ENCODE measurements at regions not wholly inside any gene's neighbourhood (a gene's known extent, or its start where the extent isn't known, plus 50 kb on each side); places are given as distances from the start of the nearest gene placed in this dataset.

DNA sequence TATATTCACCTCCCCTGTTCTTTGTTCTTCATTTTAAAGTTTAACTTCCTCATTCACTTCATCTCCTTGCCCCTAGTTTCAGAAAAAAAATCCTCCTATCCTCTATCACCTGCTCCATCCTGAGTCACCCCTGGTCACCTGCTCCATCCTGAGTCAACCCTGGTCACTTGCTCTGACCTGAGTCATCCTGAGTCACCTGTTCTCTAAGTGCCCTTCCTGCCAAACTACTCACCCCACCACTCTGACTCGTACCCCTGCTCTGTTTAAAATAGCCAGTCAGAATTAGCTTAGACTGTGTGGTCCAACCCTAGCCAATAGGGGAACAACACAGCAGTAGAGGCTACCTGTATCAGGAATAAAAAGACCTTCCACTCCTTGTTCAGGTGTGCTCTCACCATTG is 716.9 kb downstream of the ZBBX start:
- Histone ChIP-seq H3K4me1 (no peaks in the 10 kb centered on the region), H3K4me3 (no peak overlapping the region), H3K9ac (no peak overlapping the region), H2AFZ (replicated peaks) (no peak overlapping the region), H3K27ac (no peak overlapping the region), H4K20me1 (ENCODE audit: low read depth) (no peaks in the 10 kb centered on the region), H3K36me3 (no peaks in the 10 kb centered on the region), H3K9me3 (ENCODE audit: low read depth) (no peaks in the 10 kb centered on the region), H3K27me3 (no peaks in the 10 kb centered on the region), H3K79me2 (ENCODE audit: low read depth) (no peaks in the 10 kb centered on the region), H3F3A (ENCODE audit: low read depth) (no peaks in the 10 kb centered on the region), H3K4me2 (no peak overlapping the region)
- Mint-ChIP-seq H3K27me3 (ENCODE audit: insufficient read depth, low read depth) (no peaks in the 10 kb centered on the region), H3K4me3 (no peak overlapping the region), H3K4me1 (no peaks in the 10 kb centered on the region), H3K9me3 (peaks cover 6% of the 10 kb centered on the region), H3K27ac (no peak overlapping the region), H3K36me3 (no peaks in the 10 kb centered on the region)
- DNase-seq (ENCODE audit: low spot score) = no peak
- TF ChIP-seq EZH2phosphoT487 (IDR thresholded peaks at IDR 0.05) (no peak), EZH2 (IDR thresholded peaks at IDR 0.05) (no peak)
- TF ChIP-seq, protein P1, sequence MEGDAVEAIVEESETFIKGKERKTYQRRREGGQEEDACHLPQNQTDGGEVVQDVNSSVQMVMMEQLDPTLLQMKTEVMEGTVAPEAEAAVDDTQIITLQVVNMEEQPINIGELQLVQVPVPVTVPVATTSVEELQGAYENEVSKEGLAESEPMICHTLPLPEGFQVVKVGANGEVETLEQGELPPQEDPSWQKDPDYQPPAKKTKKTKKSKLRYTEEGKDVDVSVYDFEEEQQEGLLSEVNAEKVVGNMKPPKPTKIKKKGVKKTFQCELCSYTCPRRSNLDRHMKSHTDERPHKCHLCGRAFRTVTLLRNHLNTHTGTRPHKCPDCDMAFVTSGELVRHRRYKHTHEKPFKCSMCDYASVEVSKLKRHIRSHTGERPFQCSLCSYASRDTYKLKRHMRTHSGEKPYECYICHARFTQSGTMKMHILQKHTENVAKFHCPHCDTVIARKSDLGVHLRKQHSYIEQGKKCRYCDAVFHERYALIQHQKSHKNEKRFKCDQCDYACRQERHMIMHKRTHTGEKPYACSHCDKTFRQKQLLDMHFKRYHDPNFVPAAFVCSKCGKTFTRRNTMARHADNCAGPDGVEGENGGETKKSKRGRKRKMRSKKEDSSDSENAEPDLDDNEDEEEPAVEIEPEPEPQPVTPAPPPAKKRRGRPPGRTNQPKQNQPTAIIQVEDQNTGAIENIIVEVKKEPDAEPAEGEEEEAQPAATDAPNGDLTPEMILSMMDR (IDR thresholded peaks at IDR 0.05) = no peak

DNA sequence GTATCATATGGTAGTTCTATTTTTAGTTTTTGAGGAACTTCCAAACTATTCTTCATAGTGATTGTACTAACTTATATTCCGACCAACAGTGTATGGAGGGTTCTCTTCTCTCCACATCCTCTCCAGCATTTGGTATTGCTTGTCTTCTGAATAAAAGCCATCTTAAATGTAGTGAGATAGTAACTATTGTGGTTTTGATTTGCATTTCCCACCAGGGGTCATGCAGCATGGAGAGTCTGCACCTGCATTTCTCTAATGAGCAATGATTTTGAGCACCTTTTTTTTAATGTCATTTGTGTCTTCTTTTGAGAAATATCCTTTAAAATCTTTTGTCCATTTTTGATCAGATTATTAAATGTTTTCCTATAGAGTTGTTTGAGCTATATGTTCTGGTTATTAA is 718.5 kb downstream of the ZBBX start:
- no peaks in the 10 kb centered on the region for H3K27me3 Mint-ChIP-seq (ENCODE audit: insufficient read depth, low read depth)
- Histone ChIP-seq H4K20me1 (ENCODE audit: low read depth) (no peaks in the 10 kb centered on the region), H3K27me3 (no peaks in the 10 kb centered on the region), H3K9ac (no peak overlapping the region), H3K4me3 (no peak overlapping the region), H3K4me1 (no peaks in the 10 kb centered on the region), H3F3A (ENCODE audit: low read depth) (no peaks in the 10 kb centered on the region), H3K27ac (no peak overlapping the region), H3K4me2 (no peak overlapping the region), H3K79me2 (ENCODE audit: low read depth) (no peaks in the 10 kb centered on the region), H3K36me3 (no peaks in the 10 kb centered on the region), H2AFZ (replicated peaks) (no peak overlapping the region), H3K9me3 (ENCODE audit: low read depth) (no peaks in the 10 kb centered on the region)
- no peaks in the 10 kb centered on the region for H3K4me1 Mint-ChIP-seq
- no peaks in the 10 kb centered on the region for H3K36me3 Mint-ChIP-seq
- peaks cover 6% of the 10 kb centered on the region for H3K9me3 Mint-ChIP-seq
- no peak overlapping the region for H3K27ac Mint-ChIP-seq
- DNase-seq (ENCODE audit: low spot score) = no peak
- H3K4me3 Mint-ChIP-seq = no peak overlapping the region
- TF ChIP-seq, protein P1 (IDR thresholded peaks at IDR 0.05) = no peak
- no peak for TF ChIP-seq EZH2 (IDR thresholded peaks at IDR 0.05)
- no peak for TF ChIP-seq EZH2phosphoT487 (IDR thresholded peaks at IDR 0.05)

DNA sequence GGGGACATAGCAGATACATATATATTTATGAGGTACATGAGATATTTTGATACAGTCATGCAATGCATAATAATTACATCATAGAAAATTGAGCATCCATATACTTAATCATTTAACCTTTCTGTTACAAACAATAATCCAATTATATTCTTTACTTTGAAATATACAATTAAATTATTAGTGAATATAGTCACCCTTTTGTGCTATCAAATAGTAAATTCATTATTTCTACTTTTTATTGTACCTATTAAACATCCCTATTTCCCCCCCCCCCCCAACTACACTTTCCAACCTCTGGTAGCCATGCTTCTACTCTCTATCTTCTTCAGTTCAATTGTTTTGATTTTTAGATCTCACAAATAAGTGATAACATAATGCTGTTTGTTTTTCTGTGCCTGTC is 719.1 kb downstream of the ZBBX start:
- H3K4me1 Mint-ChIP-seq = no peaks in the 10 kb centered on the region
- no peak for DNase-seq (ENCODE audit: low spot score)
- Histone ChIP-seq H4K20me1 (ENCODE audit: low read depth) (no peaks in the 10 kb centered on the region), H3K27ac (no peak overlapping the region), H3K27me3 (no peaks in the 10 kb centered on the region), H3K4me3 (no peak overlapping the region), H2AFZ (replicated peaks) (no peak overlapping the region), H3K9ac (no peak overlapping the region), H3F3A (ENCODE audit: low read depth) (no peaks in the 10 kb centered on the region), H3K36me3 (no peaks in the 10 kb centered on the region), H3K4me2 (no peak overlapping the region), H3K9me3 (ENCODE audit: low read depth) (no peaks in the 10 kb centered on the region), H3K79me2 (ENCODE audit: low read depth) (no peaks in the 10 kb centered on the region), H3K4me1 (no peaks in the 10 kb centered on the region)
- no peaks in the 10 kb centered on the region for H3K27me3 Mint-ChIP-seq (ENCODE audit: insufficient read depth, low read depth)
- no peak overlapping the region for H3K4me3 Mint-ChIP-seq
- peaks cover 6% of the 10 kb centered on the region for H3K9me3 Mint-ChIP-seq
- no peak overlapping the region for H3K27ac Mint-ChIP-seq
- H3K36me3 Mint-ChIP-seq = no peaks in the 10 kb centered on the region
- TF ChIP-seq EZH2 (IDR thresholded peaks at IDR 0.05) = no peak
- no peak for TF ChIP-seq EZH2phosphoT487 (IDR thresholded peaks at IDR 0.05)
- TF ChIP-seq, protein P1 (IDR thresholded peaks at IDR 0.05) = no peak
